Mesenchymal stem cell (in vitro differentiated cells and primary cell): ENCODE measurements at regions not wholly inside any gene's neighbourhood (a gene's known extent, or its start where the extent isn't known, plus 50 kb on each side); places are given as distances from the start of the nearest gene placed in this dataset.
A peak's percentile ranks its signal among the peaks of the same experiment; 100 is the strongest.

ENCODE experiments used
- DNase-seq: peaks from one replicate; pipeline ENCODE4 v3.0.0-alpha.2; 2013
- H2AFZ ChIP-seq: one replicate; pipeline ENCODE4 v1.6.1; 2013; ENCODE audit warnings: low read depth, mild to moderate bottlenecking, control low read depth, inconsistent platforms, low read length, moderate library complexity
- H2AK5ac ChIP-seq: 2 replicates; pipeline ENCODE4 v1.6.1; 2013; ENCODE audit warnings: low read length, moderate library complexity, mild to moderate bottlenecking, inconsistent platforms; ENCODE audit not compliant: severe bottlenecking
- H2BK120ac ChIP-seq: one replicate; pipeline ENCODE4 v1.6.1; 2013; ENCODE audit warnings: low read depth, mild to moderate bottlenecking, inconsistent platforms, low read length, moderate library complexity
- H2BK12ac ChIP-seq, 2 experiments: one replicate each; pipeline ENCODE4 v1.6.1; 2013; ENCODE audit warnings: inconsistent platforms in 2 of 2, low read length in 2 of 2, mild to moderate bottlenecking in 2 of 2, moderate library complexity in 2 of 2, control low read depth in 1 of 2
- H2BK15ac ChIP-seq: one replicate; pipeline ENCODE4 v1.6.1; 2013; ENCODE audit warnings: mild to moderate bottlenecking, low read depth, inconsistent platforms; ENCODE audit not compliant: poor library complexity, severe bottlenecking
- H2BK5ac ChIP-seq: 2 replicates; pipeline ENCODE4 v1.6.1; 2013; ENCODE audit warnings: low read depth, mild to moderate bottlenecking, low read length, control low read depth, inconsistent platforms; ENCODE audit not compliant: poor library complexity, severe bottlenecking
- H3K14ac ChIP-seq, 2 experiments: one replicate each; pipeline ENCODE4 v1.6.1; 2013; ENCODE audit warnings: inconsistent platforms in 2 of 2, low read length in 2 of 2, control low read depth in 1 of 2, mild to moderate bottlenecking in 1 of 2, moderate library complexity in 1 of 2
- H3K18ac ChIP-seq, 2 experiments: one replicate each; pipeline ENCODE4 v1.6.1; 2013; ENCODE audit warnings: inconsistent platforms in 2 of 2, low read length in 2 of 2, control low read depth in 1 of 2, low read depth in 1 of 2, mild to moderate bottlenecking in 1 of 2
- H3K23ac ChIP-seq, 2 experiments: one replicate each; pipeline ENCODE4 v1.6.1; 2013; ENCODE audit warnings: inconsistent platforms in 2 of 2, low read length in 2 of 2, mild to moderate bottlenecking in 2 of 2, moderate library complexity in 2 of 2, control low read depth in 1 of 2
- H3K27ac ChIP-seq: 2 replicates; pipeline ENCODE4 v1.5.1; 2013; ENCODE audit warnings: mild to moderate bottlenecking, moderate library complexity, low read length, control low read depth, inconsistent platforms; ENCODE audit not compliant: poor library complexity, severe bottlenecking
- H3K27me3 ChIP-seq, 2 experiments: 2 replicates each; pipeline versions ENCODE4 v1.6.1 to v1.7.0; 2013; ENCODE audit warnings: low read length in 2 of 2, mild to moderate bottlenecking in 2 of 2, moderate library complexity in 2 of 2, control low read depth in 1 of 2, inconsistent platforms in 1 of 2; ENCODE audit not compliant: control insufficient read depth in 1 of 2, insufficient read depth in 1 of 2
- H3K36me3 ChIP-seq, 2 experiments: 2 replicates each; pipeline versions ENCODE4 v1.6.1 to v1.7.0; 2013; ENCODE audit warnings: low read length in 2 of 2, control low read depth in 1 of 2, inconsistent platforms in 1 of 2, low read depth in 1 of 2, mild to moderate bottlenecking in 1 of 2; ENCODE audit not compliant: insufficient read depth in 2 of 2, control insufficient read depth in 1 of 2
- H3K4ac ChIP-seq, 2 experiments: one replicate each; pipeline ENCODE4 v1.6.1; 2013; ENCODE audit warnings: inconsistent platforms in 2 of 2, low read length in 2 of 2, mild to moderate bottlenecking in 2 of 2, moderate library complexity in 2 of 2, control low read depth in 1 of 2, low read depth in 1 of 2
- H3K4me1 ChIP-seq: 2 replicates; pipeline ENCODE4 v1.6.1; 2013; ENCODE audit warnings: low read depth, low read length, control low read depth; ENCODE audit not compliant: control insufficient read depth, insufficient read depth
- H3K4me2 ChIP-seq: 2 replicates; pipeline ENCODE4 v1.6.1; 2013; ENCODE audit warnings: low read length, mild to moderate bottlenecking, inconsistent platforms; ENCODE audit not compliant: poor library complexity, severe bottlenecking
- H3K4me3 ChIP-seq, 2 experiments: 2 replicates each; pipeline versions ENCODE4 v1.5.1 to v1.7.0; 2013; ENCODE audit warnings: low read length in 2 of 2, mild to moderate bottlenecking in 2 of 2, control low read depth in 1 of 2, low read depth in 1 of 2; ENCODE audit not compliant: insufficient read depth in 1 of 2
- H3K79me1 ChIP-seq: replicated peaks from 2 replicates; pipeline ENCODE4 v1.6.1; 2013; ENCODE audit warnings: mild to moderate bottlenecking, control low read depth, low read length, inconsistent platforms; ENCODE audit not compliant: poor library complexity, severe bottlenecking
- H3K9ac ChIP-seq: 2 replicates; pipeline ENCODE4 v1.7.0; 2013; ENCODE audit warnings: mild to moderate bottlenecking, low read length, moderate library complexity
- H3K9me3 ChIP-seq: 2 replicates; pipeline ENCODE4 v1.7.0; 2013; ENCODE audit warnings: mild to moderate bottlenecking, low read length; ENCODE audit not compliant: control insufficient read depth
- H4K8ac ChIP-seq: one replicate; pipeline ENCODE4 v1.6.1; 2013; ENCODE audit warnings: inconsistent platforms, mild to moderate bottlenecking, low read length, moderate library complexity
- H4K91ac ChIP-seq: one replicate; pipeline ENCODE4 v1.6.1; 2013; ENCODE audit warnings: mild to moderate bottlenecking, low read length, inconsistent platforms
- WGBS: methylation state at CpG from one replicate; pipeline ENCODE4 v1.1.7; 2013; ENCODE audit warnings: mixed read lengths; 5-methylcytosine and 5-hydroxymethylcytosine counted together

GRCh38 chr18:28736223-28736622, 559.3 kb upstream of the CDH2 start:
- no peak for DNase-seq
- Histone ChIP-seq H3K36me3 (no peaks in the 10 kb centered on the region), H2BK5ac (no peak overlapping the region), H3K27ac (no peak overlapping the region), H4K8ac (no peak overlapping the region), H3K79me1 (no peaks in the 10 kb centered on the region), H3K4me2 (no peak overlapping the region), H2AK5ac (no peak overlapping the region), H3K4me3 (no peak overlapping the region), H3K4me1 (no peaks in the 10 kb centered on the region), H3K27me3 (no peaks in the 10 kb centered on the region), H3K4ac (no peak overlapping the region), H2BK120ac (peak overlapping the region; percentile 15), H3K14ac (no peak overlapping the region), H2AFZ (no peak overlapping the region), H2BK15ac (no peak overlapping the region), H2BK12ac (no peak overlapping the region), H3K9me3 (no peaks in the 10 kb centered on the region), H3K9ac (peak overlapping the region; percentile 67), H3K18ac (peak overlapping the region in 1 of 2 experiments; percentile 79), H3K23ac (no peak overlapping the region), H4K91ac (no peak overlapping the region)
- no CpG with 5 or more reads among the region's 2 CpGs for WGBS

- peak overlapping the region; percentile 67 for H3K9ac ChIP-seq
- no peaks in the 10 kb centered on the region for H3K79me1 ChIP-seq
- no peaks in the 10 kb centered on the region for H3K4me1 ChIP-seq
- no peak overlapping the region for H2BK15ac ChIP-seq
- H2AK5ac ChIP-seq, result no peak overlapping the region
- no peak overlapping the region for H3K27ac ChIP-seq
- H3K4me2 ChIP-seq, result no peak overlapping the region
- H3K36me3 ChIP-seq, result no peaks in the 10 kb centered on the region
- H2AFZ ChIP-seq, result no peak overlapping the region
- H3K9me3 ChIP-seq, result no peaks in the 10 kb centered on the region
- 0% methylated on average over 1 of the region's 2 CpGs for WGBS
- no peak overlapping the region for H3K14ac ChIP-seq
- no peak overlapping the region for H3K4ac ChIP-seq
- no peak overlapping the region for H2BK12ac ChIP-seq
- H4K8ac ChIP-seq, result no peak overlapping the region
- no peaks in the 10 kb centered on the region for H3K27me3 ChIP-seq
- H3K23ac ChIP-seq, result no peak overlapping the region
- H2BK5ac ChIP-seq, result no peak overlapping the region
- no peak overlapping the region for H3K4me3 ChIP-seq
- H2BK120ac ChIP-seq, result no peak overlapping the region
- DNase-seq, result peak; percentile 88
- H3K18ac ChIP-seq, result no peak overlapping the region
- H4K91ac ChIP-seq, result no peak overlapping the region
Measured at GRCh38 chr18:28735731-28736130, 558.8 kb upstream of the CDH2 start.

- no peak overlapping the region for H4K91ac ChIP-seq
- H3K27me3 ChIP-seq, result no peaks in the 10 kb centered on the region
- H3K79me1 ChIP-seq, result no peaks in the 10 kb centered on the region
- H3K18ac ChIP-seq, result no peak overlapping the region
- H4K8ac ChIP-seq, result no peak overlapping the region
- WGBS, result 88% methylated on average over 1 of the region's 1 CpG
- no peak overlapping the region for H3K14ac ChIP-seq
- no peak overlapping the region for H3K4ac ChIP-seq
- H2BK5ac ChIP-seq, result no peak overlapping the region
- no peak overlapping the region for H2AFZ ChIP-seq
- no peak overlapping the region for H2AK5ac ChIP-seq
- H3K9ac ChIP-seq, result peak overlapping the region; percentile 25
- H3K4me3 ChIP-seq, result no peak overlapping the region
- H2BK12ac ChIP-seq, result no peak overlapping the region
- no peak overlapping the region for H2BK15ac ChIP-seq
- H3K23ac ChIP-seq, result no peak overlapping the region
- H3K9me3 ChIP-seq, result no peaks in the 10 kb centered on the region
- no peak overlapping the region for H2BK120ac ChIP-seq
- H3K4me2 ChIP-seq, result no peak overlapping the region
- no peaks in the 10 kb centered on the region for H3K4me1 ChIP-seq
- H3K36me3 ChIP-seq, result no peaks in the 10 kb centered on the region
- H3K27ac ChIP-seq, result no peak overlapping the region
- no peak for DNase-seq
Measured at GRCh38 chr18:28729321-28729720, 552.4 kb upstream of the CDH2 start.

- no peak overlapping the region for H2BK5ac ChIP-seq
- H3K27ac ChIP-seq, result no peak overlapping the region
- WGBS, result no CpG with 5 or more reads among the region's 2 CpGs
- no peak overlapping the region for H2BK120ac ChIP-seq
- H3K4me3 ChIP-seq, result no peak overlapping the region
- H3K14ac ChIP-seq, result no peak overlapping the region
- no peaks in the 10 kb centered on the region for H3K27me3 ChIP-seq
- no peak overlapping the region for H3K4ac ChIP-seq
- H3K36me3 ChIP-seq, result no peaks in the 10 kb centered on the region
- H3K4me2 ChIP-seq, result no peak overlapping the region
- no peak for DNase-seq
- H3K23ac ChIP-seq, result no peak overlapping the region
- peak overlapping the region; percentile 25 for H3K9ac ChIP-seq
- H3K4me1 ChIP-seq, result no peaks in the 10 kb centered on the region
- H3K18ac ChIP-seq, result no peak overlapping the region
- H3K9me3 ChIP-seq, result no peaks in the 10 kb centered on the region
- no peaks in the 10 kb centered on the region for H3K79me1 ChIP-seq
- H2BK12ac ChIP-seq, result no peak overlapping the region
- H2AK5ac ChIP-seq, result no peak overlapping the region
- H2BK15ac ChIP-seq, result no peak overlapping the region
- no peak overlapping the region for H2AFZ ChIP-seq
- no peak overlapping the region for H4K8ac ChIP-seq
- no peak overlapping the region for H4K91ac ChIP-seq
Measured at GRCh38 chr18:28728891-28729290, 552.0 kb upstream of the CDH2 start.
